Stimulated activated CD4-positive, alpha-beta T cell treated with anti-CD3 and anti-CD28 coated beads, Interleukin-2, amount 100 ng/mL, for 4 hours (primary cell): ENCODE measurements at regions not wholly inside any gene's neighbourhood (a gene's known extent, or its start where the extent isn't known, plus 50 kb on each side); places are given as distances from the start of the nearest gene placed in this dataset.
"Not testable (repeated sequence)": the region's sequence is repeated elsewhere in the genome, so short reads cannot be mapped to it uniquely, and the experiment has no call there.

ENCODE experiments used
- DNase-seq: peaks from one replicate; pipeline ENCODE4 v3.0.0-alpha.2; 2020; ENCODE audit warnings: low read depth

DNA sequence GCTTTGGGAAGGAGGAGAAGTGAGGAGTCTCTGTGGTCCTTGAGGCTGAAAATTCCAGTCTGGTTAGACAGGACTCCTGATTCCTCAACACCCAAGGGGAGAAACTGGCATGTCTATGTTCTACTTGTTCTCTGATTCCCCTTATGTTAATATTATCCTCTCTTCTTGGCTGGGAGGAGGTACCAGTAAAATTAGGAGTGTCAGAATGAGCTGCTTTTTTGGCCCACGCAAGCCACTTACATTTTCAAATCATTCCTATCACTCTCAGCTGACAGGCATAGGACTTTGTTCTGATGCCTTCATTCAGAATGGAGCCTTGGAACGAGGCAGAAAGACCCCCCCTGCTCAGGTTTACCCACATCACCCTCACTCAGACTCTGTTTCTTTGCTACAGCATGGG is 1077.2 kb downstream of the BCL11B start:
- DNase-seq = no peak

DNA sequence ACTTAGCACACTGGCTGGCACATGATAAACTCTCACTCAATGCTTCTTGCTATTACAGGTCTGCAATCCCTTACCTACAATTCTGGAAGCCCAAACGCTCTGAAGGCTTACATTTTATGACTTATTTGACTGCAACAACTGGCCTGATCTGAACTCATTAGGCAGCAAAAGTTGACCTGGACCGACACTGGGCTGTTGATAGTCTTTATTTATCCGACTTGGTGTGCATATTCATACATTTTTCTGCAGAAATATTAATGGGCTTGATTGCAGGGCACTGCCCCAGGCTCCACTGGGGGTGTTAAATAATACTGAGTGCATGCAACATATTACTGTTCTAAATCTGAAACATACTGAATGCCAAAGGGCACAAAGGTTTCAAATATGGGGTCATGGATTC is 1076.7 kb downstream of the BCL11B start:
- DNase-seq = no peak

DNA sequence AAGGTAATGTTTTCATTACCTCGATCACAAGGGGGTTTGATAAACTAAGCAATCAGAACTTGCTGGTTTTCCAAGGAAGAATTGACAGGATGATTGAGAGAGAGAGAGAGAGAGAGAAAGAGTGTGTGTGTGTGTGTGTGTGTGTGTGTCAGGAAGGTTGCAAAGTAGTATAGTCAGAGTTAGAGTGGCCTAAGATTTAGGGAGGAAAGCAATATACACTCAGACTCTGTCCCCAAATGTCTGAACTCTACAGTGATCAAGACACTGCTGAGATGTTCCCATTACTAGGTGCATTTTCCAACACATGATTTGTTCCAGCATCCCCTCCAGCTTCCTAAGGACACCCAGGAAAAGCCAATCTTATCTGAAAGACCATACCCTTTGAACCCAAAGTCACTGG is 1074.1 kb downstream of the BCL11B start:
- no peak for DNase-seq

DNA sequence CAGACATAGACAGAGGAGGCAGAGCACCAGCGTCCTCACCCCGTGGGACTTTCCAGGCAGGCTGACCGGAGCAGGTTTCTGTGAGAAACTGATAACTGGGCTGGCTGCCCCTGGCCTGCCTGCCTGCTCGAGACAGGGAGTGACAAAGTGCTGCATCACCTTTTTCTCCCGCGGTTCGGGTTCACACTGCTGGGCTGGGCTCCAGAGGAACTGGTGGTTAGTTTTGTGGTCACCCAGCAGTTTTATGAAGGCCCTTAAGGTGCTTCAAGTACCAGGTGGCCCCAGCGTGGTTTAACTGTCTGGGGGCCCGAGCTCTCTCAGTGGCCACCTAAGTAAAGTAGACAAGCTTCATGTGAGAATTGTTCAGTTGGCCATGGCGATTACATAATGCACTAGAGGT is 1073.6 kb downstream of the BCL11B start:
- no peak for DNase-seq

DNA sequence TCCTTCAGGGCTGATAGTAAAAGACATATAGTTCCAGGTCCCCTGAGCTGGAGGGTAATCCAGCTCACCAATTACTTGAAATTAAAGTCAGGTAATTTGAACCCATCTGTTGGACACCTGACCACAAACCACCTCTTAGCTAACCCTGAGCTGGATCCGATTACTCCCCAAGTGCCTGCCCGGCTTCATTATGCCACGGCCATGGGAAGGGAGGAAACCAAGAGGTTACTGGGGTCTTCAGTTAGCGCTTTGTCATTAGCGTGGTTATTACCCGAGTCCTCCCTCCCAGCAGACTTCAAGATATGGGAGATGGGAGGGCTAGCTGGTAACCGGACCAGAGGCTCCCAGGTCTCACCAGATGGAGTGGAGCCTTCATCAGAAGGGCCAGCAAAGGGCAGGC is 1071.4 kb downstream of the BCL11B start:
- DNase-seq = no peak

DNA sequence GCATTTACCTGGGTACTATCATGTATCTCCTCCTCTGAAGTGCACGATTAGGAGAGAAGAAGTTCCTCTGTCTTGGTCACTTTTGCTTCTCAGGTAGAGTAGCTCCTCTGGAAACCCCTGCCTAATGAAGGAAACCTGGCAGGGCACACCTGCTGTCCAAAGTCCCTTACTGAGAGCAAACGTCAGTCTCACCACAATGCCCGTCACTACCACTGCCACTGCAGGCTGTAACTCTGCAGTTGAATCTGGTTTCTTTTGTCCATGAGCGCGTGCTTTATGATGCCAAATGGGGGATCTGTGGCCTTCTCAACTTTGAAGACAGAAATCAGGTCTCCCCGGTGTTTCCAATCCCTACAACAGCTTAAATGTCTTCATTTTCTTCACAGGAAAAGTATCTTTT is 1068.6 kb downstream of the BCL11B start:
- DNase-seq = no peak

DNA sequence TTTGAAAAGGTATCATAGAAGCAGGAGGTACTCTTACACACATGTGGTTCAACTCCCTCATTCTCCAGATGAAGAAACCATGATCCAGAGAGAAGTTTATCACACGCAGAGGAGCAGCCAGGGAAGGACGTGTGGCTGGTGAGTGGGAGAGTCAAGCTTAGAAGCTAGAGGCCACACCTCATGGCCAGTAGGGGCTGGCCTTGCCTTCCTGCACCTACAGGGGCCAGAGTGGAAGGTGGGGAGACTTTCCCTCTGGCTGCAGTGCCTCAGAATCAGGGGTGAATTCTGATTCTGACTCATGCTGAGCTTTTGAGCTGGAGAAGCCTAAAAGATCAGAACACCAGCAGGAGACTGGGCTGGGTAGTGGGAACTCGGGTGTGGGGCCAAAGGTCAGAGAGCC is 1067.9 kb downstream of the BCL11B start:
- DNase-seq = no peak

DNA sequence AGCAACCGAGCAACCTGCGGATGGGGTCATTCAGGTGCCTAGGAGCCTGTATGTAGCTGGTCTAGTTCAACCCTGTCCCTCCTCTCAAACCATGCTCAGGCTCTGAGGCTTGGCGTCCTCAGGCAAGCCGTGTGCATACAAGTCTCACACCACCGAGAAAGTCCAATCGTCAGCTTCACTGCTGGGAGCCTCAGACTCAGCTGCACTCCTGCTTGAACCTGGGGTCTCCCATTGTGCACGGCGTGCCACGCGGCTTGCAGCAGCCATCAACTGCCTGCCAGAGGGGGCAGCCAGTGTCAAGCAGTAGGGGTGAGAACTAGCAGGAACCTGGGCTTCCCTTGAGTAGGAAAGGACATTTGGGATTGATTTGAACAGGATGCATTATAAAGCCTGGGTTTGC is 1064.6 kb downstream of the BCL11B start:
- no peak for DNase-seq

DNA sequence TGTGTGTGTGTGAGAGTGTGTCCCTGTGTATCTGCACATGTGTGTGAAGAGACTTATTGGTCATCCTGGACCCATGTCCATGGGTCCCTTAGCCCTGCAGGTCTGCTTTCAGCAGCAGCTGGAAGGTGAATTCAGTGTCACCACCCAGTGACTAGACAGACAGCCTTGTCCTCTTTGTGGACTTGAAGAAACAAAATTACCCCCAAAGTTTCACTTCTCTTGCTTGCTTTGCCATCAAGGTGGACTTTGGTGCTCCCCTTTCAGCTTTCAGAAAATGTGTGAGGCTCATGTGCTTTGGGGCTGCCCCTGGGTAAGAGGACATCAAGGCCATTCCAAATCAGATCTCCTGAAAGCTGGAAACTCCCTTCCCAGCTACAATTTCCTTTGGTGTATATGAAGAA is 1063.8 kb downstream of the BCL11B start:
- no peak for DNase-seq

DNA sequence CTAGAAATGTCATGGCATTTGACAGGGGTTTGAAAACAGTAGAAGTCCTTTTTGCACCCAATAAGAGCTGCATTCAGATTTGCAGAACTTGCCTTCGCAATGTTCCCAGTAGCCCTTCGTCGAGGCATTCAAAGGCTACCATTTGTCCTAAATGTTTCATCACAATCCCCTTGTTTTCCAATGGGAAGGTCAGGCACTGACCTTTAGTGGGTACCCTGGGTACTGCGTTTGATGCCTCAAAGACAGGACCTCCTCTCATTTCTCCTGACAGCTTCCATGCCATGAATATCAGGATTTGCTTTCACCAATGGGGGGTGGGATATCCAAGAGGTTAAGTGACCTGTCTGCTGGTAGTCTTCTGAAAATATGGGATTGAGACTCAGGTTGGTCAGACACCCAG is 1063.1 kb downstream of the BCL11B start:
- DNase-seq = no peak

DNA sequence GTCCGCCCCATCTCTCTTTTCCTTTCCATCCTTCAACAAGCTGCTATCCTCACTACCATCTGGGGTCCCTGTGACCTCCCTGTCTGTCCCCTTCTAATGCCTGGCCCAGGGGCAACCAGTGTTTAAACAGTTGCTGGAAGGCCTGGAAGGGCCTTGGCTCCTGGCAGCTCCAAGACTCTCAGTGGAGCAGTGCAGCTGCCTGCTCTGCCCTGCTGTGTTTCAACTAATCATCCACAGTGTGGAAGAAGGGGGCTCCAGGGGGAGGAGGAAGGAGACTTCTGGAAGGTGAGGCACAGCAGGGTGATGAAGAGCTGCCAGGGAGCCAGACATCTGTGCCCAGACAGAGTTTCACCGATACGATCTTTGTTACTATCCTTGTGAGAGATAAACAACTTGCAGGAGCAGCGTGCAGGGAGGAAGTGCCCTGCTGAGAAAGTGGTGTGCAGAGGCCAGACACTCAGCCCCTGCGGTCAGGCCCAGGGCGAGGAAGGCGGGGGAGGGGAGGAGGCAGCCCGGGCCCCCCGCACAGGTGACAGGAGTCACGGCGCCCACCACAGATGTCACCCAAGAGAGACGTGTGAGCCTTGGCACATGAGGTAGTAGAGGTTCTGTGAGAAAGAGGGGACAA is 1061.8 kb downstream of the BCL11B start:
- DNase-seq = no peak

DNA sequence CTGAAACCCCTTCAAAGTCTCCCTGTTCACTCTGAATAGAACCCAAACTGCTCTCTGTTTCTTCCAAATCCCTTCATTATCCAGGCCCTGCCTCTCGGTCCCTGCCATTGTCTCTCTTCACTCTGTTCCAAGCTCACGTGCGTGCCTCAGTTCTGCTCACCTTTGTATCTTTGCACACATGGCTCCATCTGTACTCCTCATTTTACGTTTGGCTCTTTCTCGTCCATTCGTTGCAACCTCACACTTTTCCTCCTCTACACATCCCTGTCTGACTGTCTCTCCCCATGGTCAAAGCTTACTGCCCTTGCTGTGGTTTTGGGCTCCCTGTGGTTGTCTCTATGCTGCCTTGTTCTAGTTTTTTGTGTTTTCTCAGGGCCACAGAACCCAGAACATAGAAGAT is 1054.5 kb downstream of the BCL11B start:
- no peak for DNase-seq

DNA sequence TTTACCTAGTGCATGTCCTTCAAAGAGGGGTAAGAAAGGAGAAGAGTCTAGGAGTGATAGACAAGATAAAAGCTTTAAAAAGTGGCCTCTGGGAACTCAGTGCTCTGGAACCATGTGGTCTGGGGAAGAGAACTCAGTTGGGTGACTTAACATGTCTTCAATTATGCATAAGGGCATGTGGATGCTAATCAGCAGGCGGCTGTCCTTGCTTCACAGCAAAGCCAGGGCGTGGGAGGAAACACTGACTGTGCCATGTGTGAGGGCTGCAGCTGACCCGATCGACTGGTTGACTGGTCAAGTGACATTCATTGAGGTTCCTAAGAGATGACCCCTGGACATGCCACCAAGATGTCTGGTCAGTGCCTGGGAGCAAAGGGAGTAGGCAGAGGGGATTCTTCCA is 1053.8 kb downstream of the BCL11B start:
- DNase-seq = no peak

DNA sequence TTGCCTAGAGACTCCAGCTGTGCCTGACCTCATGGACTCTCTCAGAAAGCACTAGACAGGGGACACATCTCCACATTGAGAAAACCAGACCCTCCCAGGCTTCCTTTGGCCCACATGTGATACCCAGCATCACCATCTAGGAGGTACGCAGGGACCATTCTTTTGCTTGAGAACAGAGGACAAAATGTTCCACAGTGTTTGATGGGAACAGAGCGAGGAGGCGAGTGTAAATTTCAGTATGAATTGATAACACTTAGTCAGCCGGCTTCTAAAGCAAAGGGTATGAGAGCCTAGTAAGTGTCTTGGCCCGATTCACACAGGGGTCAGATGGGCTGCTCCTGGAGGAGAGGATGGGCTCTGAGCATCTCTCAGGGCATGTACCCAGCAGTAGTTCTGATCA is 1052.4 kb downstream of the BCL11B start:
- DNase-seq = no peak

DNA sequence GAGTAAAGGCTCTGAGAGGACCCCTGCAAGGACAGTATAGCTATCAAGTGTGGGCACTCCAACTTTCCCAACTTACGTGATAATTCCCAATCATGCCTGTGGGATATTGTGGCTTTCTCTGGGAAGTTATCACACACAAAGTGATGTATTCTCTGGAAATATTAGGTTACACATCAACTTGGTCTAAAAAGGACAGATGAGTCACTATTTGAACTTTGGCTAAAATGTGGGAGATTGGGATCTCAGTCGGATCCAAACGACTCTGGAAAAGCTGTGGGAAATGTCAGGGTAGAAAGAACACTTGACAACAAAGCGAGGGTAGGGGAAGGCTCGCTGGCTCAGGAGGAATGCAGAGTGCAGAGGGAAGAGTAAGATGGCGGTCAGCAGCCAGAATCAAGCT is 1048.9 kb downstream of the BCL11B start:
- DNase-seq = no peak

DNA sequence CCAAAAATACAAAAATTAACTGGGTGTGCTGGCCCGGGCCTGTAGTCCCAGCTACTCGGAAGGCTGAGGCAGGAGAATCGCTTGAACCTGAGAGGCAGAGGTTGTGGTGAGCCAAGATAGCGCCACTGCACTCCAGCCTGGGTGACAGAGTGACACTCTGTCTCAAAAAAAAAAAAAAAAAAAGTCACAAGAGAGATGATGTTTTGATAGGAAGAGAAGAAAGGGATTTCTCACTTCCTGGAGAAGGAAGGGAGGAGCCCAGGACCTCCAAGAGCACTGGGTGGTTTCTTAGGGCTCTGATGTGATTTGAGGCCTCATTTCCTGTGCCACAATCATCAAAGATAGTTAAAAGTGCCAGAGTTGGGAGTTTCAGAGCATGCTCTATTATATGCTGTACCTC is 1048.3 kb downstream of the BCL11B start:
- DNase-seq = not testable (repeated sequence)

DNA sequence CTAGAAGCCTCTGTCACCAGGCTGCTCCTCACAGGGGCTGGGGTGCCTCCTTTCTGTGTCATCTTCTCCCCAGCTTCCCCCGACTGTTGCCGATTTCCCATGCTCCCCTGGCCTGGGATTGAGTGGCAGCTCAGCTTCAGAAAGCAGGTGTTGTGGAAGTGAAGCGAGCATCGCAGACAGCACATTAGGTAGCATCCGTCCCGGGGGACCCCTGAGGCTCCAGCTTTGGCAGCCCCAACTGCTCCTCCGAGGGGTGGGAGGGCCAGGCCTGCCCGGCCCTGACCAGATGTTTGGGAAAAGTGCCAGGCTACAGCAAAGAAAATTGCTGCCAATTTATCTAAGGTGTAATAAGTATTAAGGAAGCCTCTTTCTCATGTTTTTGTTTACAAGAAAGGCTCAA is 1045.6 kb downstream of the BCL11B start:
- DNase-seq = no peak

DNA sequence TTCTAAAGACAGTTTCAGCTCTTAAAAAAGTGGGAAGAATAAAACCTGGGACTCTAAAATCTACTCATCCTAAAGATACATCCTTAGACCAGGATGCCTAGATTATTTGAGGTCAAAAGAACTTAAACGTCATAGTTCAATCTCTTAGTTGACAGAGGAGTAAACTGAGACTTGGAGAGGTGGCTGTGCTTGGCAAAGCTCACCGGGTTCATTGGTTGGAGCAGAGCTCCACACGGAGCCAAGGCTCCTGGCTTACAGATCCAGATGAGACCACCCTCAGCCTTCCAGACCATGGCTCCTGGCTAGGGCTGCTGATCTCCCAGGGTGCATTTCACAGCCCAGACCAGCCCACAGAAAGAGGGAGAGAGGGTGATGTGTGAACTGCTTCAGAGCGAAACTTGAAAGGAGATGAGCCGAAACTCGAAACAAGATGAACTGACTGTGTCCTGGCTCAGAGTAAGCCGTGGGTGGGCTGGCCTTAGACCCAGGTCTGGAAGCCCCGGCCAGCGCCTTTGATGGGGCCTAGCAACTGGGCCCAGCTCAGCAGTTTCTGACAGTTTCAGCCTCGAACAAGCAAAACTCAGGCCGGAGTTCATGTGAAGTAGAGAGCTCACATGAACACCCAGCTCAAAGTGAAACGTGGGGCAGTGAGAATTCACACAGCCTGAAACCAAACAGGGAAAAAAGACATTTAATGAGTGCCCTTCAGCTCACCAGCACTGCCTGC is 1044.8 kb downstream of the BCL11B start:
- no peak for DNase-seq

DNA sequence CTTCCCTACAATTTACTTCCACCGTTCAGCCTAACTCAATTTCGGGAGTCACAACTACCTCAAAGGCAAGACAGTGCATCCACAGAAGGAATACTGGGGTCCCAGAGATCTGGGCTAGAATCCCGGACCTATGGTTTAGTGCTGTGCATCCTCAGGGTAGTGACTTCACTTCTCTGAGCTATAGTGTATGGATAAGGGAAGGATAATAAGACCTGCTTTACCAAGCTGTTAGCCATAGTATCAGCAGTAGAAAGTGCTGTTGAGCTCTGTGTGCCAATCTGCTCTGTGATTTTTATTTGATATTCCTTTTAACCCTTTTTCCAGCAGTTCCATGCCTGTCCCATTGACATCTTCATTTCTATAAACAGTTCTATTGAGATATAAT is 1044.3 kb downstream of the BCL11B start:
- DNase-seq = no peak

DNA sequence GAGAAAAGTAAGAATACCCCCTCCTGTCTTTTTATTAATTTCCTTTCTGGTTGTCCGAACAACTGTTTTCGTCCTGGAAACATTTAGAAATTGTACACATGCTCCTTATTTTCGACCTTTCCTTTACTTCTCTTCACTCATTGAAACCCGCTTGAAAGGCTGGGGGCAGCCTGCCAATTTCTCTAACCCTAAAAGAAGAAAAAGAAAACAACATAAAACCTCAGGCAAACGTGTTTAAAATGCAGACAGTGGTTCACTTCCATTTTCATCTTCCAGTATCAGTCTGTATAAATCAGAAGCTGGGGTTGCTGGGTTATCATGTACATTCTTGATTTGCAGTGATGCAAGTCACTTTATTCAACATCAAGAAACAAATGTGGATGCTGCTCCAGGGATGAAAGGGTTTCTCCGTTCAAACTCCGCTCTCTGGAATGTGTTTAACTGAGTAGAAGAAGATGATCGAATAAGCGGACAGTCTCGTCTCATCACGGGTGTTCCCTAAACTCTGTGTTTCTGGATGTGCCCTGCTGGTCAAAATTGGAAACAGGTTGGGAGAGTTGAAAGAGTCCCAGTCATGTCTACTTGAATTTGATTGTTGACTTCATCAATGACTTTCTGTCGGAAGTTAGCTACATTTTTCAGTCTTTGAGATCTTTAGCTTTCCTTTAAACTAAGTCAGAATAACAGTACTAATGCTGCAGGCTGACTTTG is 1042.2 kb downstream of the BCL11B start:
- DNase-seq = no peak

DNA sequence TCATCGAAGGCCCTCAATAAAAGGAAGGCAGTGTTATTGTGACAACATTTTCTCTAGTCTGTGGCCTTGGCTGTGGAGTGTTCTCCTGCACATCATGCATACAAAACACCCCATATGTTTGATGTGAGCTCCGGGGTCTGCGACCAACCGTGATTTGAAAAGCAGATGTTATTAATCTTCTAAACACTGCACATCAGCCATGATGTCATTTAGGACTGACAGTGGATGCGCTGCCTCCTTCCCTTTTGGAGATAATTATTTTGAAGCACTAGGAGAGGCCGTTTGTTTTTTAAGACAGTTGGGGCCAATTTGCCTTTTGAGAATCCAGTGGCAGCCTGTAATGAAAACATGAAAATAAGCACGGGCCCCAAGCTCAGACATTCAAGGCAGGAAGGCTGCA is 1041.6 kb downstream of the BCL11B start:
- DNase-seq = no peak

DNA sequence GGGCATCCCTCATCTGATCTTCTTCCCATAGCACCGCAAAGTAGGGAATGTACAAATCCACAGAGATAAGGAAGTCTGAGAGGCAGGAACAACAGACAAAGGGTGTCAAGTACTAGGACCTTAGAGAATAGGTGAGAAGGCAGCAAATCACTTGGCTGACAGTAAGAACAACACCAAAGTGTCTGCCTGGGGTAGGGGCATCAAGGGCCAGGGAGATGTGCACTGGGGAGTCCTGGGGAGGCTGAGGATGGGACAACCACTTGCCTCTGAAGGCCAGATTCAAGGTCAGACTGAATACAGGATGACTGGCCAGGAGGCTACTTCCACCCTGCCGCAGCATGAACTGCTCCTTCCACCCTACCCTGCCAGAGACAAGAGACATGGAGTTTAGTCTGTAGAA is 1040.8 kb downstream of the BCL11B start:
- no peak for DNase-seq

DNA sequence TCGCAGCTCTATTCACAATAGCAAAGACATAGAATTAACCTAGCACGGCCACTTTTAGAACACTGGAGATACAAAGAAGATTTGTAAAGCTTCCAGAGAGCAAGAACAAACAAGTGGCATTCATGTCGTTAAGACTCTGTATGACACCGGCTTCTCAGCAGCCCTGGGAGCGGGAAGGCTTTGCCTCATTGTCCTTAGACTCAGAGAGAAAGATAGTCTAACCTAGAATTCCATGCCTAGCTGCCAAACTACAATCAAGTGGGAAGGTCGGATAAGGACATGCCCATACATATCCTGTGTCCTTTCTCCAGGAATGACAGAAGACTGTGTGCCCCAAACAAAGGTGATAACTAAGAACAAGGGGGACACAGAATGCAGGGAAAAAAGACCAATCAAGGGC is 1038.3 kb downstream of the BCL11B start:
- no peak for DNase-seq

DNA sequence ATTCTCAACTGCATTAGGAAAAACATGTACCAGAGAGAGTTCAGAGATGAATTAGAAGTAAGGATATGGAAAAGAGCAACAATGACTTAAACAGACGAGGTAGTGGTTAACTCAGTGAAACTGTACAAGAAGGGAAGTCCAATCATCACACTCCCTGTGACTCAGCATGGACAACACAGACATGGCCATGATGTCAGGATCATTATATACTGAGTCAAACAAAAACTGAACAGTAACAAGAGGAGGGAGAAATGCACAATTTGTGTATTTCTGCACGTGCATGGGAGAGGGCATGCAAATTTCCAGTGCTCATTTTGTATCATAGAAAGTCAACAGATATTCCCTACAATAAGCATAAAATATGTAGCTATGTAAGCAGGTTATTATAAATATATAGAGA is 1037.8 kb downstream of the BCL11B start:
- no peak for DNase-seq
